NCI-H1694 (cell line): ENCODE measurements at regions not wholly inside any gene's neighbourhood (a gene's known extent, or its start where the extent isn't known, plus 50 kb on each side); places are given as distances from the start of the nearest gene placed in this dataset.
"Not testable (repeated sequence)": the region's sequence is repeated elsewhere in the genome, so short reads cannot be mapped to it uniquely, and the experiment has no call there.

Experiments used
- DNase-seq: peaks from one replicate; lab custom pipeline; 2025; lab: John Stamatoyannopoulos, UW

DNA sequence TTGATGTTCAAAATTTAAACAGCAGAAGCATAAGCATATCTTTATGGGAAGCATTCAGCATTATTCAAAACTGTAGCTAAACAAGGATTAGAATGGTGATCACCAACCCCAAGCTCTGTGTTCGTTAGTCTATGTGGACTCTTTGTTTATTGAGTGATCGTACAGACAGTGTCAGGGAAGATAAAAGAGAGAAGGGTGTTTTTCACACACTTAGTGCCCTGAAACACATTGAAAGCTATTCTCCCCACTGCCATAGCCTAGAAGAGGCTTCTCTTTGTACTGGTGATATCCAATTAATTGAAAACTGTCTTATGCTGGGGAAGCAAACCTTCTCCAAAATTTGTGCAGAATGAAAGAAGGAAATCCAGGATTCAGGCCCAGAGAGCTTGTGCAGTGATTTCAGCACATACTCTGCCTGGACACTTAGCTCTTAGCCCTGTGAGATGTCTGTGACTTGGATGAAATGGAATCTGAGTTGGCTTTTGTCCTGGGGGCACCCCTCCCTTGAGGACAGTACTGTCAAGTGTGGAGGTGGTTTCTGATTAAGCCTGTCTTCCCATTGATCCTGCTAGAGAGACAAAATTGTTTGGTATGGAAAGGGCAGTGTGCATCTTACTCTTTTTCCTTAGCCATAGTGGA, 125.7 kb upstream of the MTHFD1L start:
- no peak for DNase-seq

DNA sequence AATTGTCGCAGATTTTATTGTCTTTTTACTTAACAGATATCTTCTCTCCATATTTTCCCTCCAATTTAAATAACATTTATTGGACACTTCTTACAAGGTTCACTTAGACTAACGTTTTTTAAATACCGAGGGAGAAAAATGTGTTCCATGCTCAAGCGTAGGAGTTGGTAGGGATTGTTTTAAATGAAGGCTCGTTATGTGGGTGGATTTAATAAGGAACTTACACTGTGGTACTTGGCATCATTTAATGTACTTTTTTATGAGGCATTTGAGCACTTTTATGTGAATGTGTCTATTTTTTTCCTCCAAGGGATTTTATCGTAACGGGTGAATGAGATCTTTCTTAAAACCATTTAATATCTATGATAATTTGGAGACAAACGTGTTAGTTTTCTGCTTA, 125.0 kb upstream of the MTHFD1L start:
- DNase-seq, result no peak

- no peak for DNase-seq
Measured at GRCh38 chr6:150741633-150742200, 123.8 kb upstream of the MTHFD1L start.

- no peak for DNase-seq
Measured at GRCh38 chr6:150744522-150745260, 120.8 kb upstream of the MTHFD1L start.

DNA sequence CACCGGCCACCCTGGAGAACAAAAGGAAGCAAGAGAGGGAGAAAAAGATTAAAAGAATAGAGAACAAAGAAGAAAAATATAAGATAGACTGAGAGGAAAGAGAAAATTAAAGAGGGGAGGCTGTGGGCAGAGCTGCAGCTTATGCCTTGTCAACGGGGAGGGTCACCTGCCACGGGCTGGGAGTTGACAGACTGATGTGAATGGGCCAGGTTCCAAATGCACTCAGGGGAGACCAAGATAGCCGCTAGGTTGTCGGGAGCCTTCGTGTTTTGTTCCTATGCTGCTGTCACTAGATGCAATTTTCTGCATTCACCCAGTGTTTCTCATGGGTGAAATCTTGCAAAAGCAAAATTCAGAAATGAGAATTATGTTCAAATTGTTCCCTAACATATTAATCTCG, 119.6 kb upstream of the MTHFD1L start:
- no peak for DNase-seq

GRCh38 chr6:150747155-150747554, 118.3 kb upstream of the MTHFD1L start:
- DNase-seq, result no peak

GRCh38 chr6:150749091-150749670, 116.3 kb upstream of the MTHFD1L start:
- no peak for DNase-seq

- DNase-seq, result no peak
Measured at GRCh38 chr6:150751296-150751695, 114.2 kb upstream of the MTHFD1L start.

GRCh38 chr6:150752409-150752808, 113.1 kb upstream of the MTHFD1L start:
- DNase-seq, result no peak

- no peak for DNase-seq
Measured at GRCh38 chr6:150753371-150754064, 112.0 kb upstream of the MTHFD1L start.

GRCh38 chr6:150755042-150755441, 110.5 kb upstream of the MTHFD1L start:
- no peak for DNase-seq

DNA sequence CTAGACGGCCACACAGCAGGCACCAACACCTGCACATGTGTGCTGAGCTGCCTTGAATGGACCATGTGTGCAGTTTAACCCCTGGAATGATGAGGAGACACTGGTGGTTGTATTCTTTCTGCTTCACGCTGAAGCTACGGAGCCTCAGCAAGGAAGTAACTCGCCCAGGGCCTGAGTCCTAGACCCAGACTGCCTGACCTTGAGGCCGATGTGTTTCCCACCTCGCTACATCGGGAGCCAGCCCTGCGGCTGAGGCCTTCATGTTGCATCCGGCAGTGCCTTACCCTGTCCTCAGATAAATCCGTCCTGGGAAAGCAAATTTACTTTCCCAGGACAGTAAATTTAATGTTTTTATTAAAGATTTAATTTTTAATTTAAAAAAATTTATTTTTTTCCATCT, 110.0 kb upstream of the MTHFD1L start:
- no peak for DNase-seq

DNA sequence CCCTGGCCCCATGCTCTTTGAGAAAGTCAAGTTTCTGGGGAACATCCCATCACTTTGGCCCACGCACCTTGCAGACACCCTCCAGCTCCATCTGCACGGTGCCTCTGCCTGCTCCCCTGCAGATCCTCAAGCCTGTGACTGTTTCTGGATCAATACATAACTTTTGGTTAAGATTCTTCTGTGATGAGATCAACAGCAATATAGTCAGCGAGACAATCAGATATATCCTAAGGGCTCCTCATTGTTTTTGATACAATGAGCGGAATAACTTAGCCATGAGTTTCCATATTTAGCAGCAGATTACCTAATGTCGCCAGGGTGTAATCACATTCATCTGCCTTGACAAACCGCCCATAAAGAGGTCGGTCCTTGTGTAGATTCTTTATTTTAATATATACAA, 109.3 kb upstream of the MTHFD1L start:
- no peak for DNase-seq

DNA sequence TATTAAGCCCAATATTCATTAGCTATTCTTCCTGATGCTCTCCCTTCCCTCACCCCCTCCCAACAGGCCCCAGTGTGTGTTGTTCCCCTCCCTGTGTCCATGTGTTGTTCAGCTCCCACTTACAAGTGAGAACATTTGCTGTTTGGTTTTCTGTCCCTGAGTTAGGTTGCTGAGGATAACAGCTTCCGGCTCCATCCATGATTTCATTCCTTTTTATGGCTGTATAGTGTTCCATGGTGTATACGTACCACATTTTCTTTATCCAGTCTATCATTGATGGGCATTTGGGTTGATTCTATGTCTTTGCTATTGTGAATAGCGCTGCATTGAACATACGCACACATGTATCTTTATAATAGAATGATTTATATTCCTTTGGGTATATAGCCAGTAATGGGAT, 107.7 kb upstream of the MTHFD1L start:
- not testable (repeated sequence) for DNase-seq

DNA sequence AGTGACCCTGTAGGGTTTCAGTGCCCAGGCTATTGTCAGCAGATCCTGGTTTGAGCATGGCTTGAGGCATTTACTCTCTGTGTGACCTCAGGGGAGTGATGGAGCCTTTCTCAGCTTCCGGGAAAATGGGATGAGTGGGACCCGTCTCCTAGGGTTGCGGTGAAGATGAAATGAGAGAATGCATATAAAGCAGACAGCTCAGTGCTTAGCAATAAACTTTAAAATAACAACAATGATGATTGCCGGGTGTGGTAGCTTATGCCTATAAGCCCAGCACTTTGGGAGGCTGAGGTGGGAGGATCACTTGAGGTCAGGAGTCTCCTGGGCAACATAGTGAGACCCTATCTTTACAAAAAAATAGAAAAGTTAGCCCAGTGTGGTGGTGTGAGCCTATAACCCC, 106.0 kb upstream of the MTHFD1L start:
- no peak for DNase-seq

- no peak for DNase-seq
Measured at GRCh38 chr6:150761771-150762170, 103.7 kb upstream of the MTHFD1L start.

DNA sequence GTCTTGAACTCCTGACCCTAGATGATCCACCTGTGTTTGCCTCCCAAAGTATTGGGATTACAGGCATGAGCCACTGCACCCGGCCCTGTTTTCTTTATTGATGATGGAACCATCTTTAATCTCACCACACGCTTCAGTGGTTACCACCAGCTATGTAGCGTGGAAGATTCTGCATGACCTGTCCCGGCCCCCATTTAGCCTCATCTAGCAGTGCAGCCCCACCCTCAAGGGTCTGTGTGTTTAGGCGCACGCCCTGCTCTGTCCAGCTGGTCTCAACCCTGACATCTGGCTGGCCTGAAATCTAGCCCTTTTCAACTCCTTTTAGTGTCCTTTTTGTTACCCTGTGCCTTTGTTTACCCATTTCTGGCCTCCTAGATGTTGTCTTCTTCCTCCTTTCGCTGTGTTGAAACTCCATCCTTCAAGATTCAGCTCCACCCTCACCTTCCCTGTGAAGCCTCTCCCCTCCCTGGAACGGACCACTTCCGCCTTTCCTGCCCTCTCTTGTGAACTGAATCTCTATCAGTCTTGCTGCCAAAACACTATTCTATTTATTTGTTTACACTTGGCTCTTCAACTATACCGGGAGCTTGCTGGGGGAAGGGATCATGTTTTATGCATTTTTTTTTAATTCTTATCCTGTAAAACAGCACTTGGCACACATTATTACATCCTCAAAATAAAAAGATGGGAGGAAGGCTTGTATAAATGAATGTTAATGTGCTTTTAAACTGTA, 101.0 kb upstream of the MTHFD1L start:
- no peak for DNase-seq

- DNase-seq, result no peak
Measured at GRCh38 chr6:150765067-150765764, 100.3 kb upstream of the MTHFD1L start.

- DNase-seq, result no peak
Measured at GRCh38 chr6:150766201-150766997, 99.1 kb upstream of the MTHFD1L start.

DNA sequence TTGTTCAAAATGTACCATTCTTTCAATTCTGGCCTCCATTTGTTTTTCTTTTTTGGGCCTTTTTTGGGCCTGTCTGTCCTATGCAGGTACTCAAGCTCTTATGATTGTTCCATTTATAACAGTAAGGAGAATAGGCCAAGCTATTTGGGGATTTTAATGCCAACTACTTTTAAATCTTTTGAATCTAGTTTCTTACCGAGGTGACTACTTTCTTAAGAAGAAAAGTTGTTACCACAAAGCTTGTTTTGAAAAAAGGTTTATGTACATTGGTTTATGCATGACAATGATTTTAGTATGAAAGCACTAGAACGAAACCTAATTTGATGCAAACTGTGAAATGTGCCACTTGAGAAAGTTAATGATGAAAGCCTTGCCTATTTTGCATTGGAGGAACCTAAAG, 98.3 kb upstream of the MTHFD1L start:
- DNase-seq, result no peak
